Ramos (cell line): ENCODE measurements at regions not wholly inside any gene's neighbourhood (a gene's known extent, or its start where the extent isn't known, plus 50 kb on each side); places are given as distances from the start of the nearest gene placed in this dataset.
"Not testable (repeated sequence)": the region's sequence is repeated elsewhere in the genome, so short reads cannot be mapped to it uniquely, and the experiment has no call there.

Source experiments
- in situ Hi-C: fragments of 300-500 bp; cut with MboI; formaldehyde crosslinking; loops from one replicate; pipeline ENCODE4 v1.14.3; 2022; ENCODE audit warnings: low sequenced_read_pairs; ENCODE audit not compliant: unreplicated experiment

GRCh38 chr10:8365935-8366911, 311.7 kb downstream of the GATA3 start:
- in situ Hi-C loops = no loop called here

GRCh38 chr10:8367672-8368411, 313.4 kb downstream of the GATA3 start:
- in situ Hi-C loops = not testable (repeated sequence)

GRCh38 chr10:8369666-8370065, 315.2 kb downstream of the GATA3 start:
- in situ Hi-C loops = no loop called here

GRCh38 chr10:8374334-8374733, 319.8 kb downstream of the GATA3 start:
- in situ Hi-C loops = no loop called here

GRCh38 chr10:8375137-8375536, 320.6 kb downstream of the GATA3 start:
- in situ Hi-C loops = no loop called here

- in situ Hi-C loops = no loop called here
Measured at GRCh38 chr10:8378198-8378983, 323.9 kb downstream of the GATA3 start.

GRCh38 chr10:8379906-8380832, 325.7 kb downstream of the GATA3 start:
- in situ Hi-C loops = no loop called here

- in situ Hi-C loops = no loop called here
Measured at GRCh38 chr10:8380833-8381496, 326.5 kb downstream of the GATA3 start.

- in situ Hi-C loops = no loop called here
Measured at GRCh38 chr10:8386781-8387180, 332.3 kb downstream of the GATA3 start.

GRCh38 chr10:8389630-8390029, 335.1 kb downstream of the GATA3 start:
- in situ Hi-C loops = no loop called here

- in situ Hi-C loops = no loop called here
Measured at GRCh38 chr10:8392216-8392615, 337.7 kb downstream of the GATA3 start.

- in situ Hi-C loops = no loop called here
Measured at GRCh38 chr10:8393531-8393930, 339.0 kb downstream of the GATA3 start.

GRCh38 chr10:8396675-8397074, 342.2 kb downstream of the GATA3 start:
- in situ Hi-C loops = no loop called here

GRCh38 chr10:8398771-8399170, 344.3 kb downstream of the GATA3 start:
- in situ Hi-C loops = no loop called here

- in situ Hi-C loops = no loop called here
Measured at GRCh38 chr10:8400151-8400550, 345.7 kb downstream of the GATA3 start.

- in situ Hi-C loops = no loop called here
Measured at GRCh38 chr10:8400892-8401291, 346.4 kb downstream of the GATA3 start.

- in situ Hi-C loops = no loop called here
Measured at GRCh38 chr10:8401531-8401930, 347.0 kb downstream of the GATA3 start.

GRCh38 chr10:8402576-8402975, 348.1 kb downstream of the GATA3 start:
- in situ Hi-C loops = no loop called here
